ENCODE measurements at regions not wholly inside any gene's neighbourhood (a gene's known extent, or its start where the extent isn't known, plus 50 kb on each side); places are given as distances from the start of the nearest gene placed in this dataset.

DNA sequence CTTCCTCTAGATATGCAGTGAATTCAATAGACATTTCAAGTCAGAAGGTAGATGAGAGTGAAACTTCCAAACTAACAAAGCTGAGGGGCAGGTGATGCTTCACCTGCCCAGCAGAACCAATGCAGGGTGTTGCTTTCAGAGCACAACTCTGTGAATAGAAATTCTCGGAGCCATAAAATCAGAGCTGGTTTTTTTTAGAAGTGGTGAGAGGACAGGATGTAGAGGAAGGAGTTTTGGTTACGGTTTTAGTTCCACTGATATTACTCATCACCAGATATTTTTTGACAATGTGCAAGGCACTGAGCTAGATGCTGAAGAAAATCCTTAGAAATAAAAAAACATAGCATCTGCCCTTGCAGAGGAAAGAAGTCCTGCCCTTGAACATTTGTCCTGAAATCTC lies 62.2 kb downstream of the BMP4 start:
- no peak for TF ChIP-seq POLR2A (IDR thresholded peaks at IDR 0.05)
- TF ChIP-seq, protein P1, sequence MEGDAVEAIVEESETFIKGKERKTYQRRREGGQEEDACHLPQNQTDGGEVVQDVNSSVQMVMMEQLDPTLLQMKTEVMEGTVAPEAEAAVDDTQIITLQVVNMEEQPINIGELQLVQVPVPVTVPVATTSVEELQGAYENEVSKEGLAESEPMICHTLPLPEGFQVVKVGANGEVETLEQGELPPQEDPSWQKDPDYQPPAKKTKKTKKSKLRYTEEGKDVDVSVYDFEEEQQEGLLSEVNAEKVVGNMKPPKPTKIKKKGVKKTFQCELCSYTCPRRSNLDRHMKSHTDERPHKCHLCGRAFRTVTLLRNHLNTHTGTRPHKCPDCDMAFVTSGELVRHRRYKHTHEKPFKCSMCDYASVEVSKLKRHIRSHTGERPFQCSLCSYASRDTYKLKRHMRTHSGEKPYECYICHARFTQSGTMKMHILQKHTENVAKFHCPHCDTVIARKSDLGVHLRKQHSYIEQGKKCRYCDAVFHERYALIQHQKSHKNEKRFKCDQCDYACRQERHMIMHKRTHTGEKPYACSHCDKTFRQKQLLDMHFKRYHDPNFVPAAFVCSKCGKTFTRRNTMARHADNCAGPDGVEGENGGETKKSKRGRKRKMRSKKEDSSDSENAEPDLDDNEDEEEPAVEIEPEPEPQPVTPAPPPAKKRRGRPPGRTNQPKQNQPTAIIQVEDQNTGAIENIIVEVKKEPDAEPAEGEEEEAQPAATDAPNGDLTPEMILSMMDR (IDR thresholded peaks at IDR 0.05), result no peak
- TF ChIP-seq EP300 (IDR thresholded peaks at IDR 0.05), result no peak

All from ovary (tissue), 3 donors.